GM21717 (cell line): ENCODE measurements at regions not wholly inside any gene's neighbourhood (a gene's known extent, or its start where the extent isn't known, plus 50 kb on each side); places are given as distances from the start of the nearest gene placed in this dataset.
"Not testable (repeated sequence)": the region's sequence is repeated elsewhere in the genome, so short reads cannot be mapped to it uniquely, and the experiment has no call there.

Experiments
- ATAC-seq: cut with Tn5 transposase; IDR thresholded peaks from one replicate; pipeline ENCODE4 v1.9.1; 2021; ENCODE audit warnings: mild to moderate bottlenecking, moderate library complexity; ENCODE audit not compliant: unreplicated experiment

DNA sequence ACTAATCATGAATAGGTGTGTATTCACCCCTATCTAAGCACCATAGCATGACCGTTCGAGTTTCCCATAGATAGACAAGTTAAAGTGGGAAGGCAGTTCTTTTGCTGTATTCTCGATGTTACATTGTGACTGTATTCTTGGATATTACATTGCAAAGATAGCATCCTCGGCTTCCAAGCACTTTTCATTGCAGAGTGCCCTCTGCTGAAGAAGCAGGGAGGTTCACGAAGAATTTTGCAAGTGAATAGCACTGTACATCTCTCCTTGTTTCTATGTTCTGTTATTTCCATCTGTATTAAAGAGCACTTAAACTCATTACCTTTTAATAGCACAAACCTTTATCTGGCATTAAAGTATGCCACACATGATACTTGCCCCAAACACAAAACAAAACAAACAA, 426.7 kb upstream of the ARX start:
- ATAC-seq = no peak

- no peak for ATAC-seq
Measured at GRCh38 chrX:25433307-25433706, 417.5 kb upstream of the ARX start.

DNA sequence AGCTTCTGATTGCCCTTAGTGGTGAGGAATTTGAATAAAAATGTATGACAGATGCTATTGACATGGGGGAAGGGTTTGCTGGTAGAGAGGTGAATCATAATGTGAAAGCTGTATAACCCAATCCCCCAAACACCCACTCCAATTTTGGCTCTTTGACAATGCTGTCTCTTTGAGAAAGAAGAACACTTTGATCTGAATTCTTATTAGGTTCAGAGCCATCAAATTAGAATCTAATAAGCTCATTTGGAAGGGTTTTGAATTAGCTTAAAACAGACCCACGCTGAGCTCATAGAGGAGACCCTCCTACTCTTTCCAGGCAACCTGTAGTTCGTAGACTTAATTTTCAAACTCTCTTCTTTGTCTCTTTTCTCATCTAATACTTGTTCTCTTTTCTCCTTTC, 416.6 kb upstream of the ARX start:
- no peak for ATAC-seq

- no peak for ATAC-seq
Measured at GRCh38 chrX:25427873-25428555, 412.2 kb upstream of the ARX start.

DNA sequence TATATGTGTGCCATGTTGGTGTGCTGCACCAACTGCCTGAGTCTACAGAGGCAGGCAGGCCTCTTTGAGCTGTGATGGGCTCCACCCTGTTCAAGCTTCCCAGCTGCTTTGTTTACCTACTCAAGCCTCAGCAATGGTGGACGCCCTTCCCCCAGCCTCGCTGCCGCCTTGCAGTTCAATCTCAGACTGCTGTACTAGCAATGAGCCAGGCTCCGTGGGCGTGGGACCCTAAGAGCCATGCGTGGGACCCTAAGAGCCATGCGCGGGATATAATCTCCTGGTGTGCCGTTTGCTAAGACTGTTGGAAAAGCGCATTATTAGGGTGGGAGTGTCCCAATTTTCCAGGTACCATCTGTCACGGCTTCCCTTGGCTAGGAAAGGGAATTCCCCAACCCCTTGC, 388.4 kb upstream of the ARX start:
- ATAC-seq = not testable (repeated sequence)

DNA sequence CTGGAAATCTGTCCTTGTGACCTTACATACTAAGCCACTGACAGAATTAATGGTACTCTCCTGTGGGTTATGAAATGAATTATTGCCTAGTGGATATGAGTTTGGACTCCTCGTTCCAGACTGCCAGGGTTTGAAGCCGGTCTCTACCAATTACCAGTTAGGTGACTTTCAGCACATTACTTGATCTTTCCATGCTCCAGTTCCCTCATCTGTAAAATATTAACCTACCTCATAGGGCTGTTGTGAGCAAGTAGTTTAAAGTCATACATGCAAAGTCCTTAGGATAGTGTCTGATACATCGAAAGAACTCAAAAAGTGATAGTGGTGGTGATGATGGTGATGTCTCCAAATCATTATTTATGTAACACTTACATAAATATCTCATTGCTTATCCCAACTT, 373.5 kb upstream of the ARX start:
- no peak for ATAC-seq

DNA sequence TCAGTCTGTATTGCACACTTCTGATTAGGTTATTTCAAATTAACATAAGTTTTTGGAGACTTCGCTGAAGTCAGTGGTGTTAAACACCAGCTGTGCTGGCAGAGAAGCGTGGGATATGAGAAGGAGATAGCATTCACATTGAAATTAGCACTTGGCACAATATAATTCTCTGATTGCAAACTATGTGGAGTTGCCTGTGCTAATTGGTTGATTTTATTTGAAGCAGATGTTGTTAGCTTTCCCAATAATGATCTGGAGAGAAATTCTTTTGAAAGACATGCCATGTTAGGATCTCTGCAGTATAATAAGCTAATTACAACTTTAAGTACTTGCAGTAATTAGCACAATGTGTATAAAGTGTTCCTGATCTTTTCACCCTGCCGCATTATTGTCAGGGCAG, 367.4 kb upstream of the ARX start:
- ATAC-seq = no peak

DNA sequence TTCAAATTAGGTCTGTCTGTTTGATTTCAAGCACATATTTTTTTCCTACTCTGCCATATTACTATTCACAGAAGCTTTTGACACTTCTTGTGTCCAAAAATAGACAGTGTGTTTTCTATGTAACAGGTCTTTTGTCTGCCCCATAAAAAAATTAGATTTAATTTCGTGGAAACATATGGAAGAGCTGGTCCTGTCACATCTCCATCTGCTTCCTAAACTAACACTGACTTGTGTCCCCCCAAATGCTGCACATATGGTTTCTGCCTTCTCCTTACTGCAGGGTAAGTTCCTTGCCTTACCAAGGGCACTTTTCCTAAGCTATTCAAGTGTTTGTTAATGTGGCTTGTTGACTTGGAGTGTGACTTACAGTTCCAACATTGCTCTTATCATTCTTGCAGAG, 340.7 kb upstream of the ARX start:
- ATAC-seq = no peak

- no peak for ATAC-seq
Measured at GRCh38 chrX:25344161-25344936, 328.6 kb upstream of the ARX start.

- ATAC-seq = no peak
Measured at GRCh38 chrX:25343060-25343459, 327.3 kb upstream of the ARX start.

DNA sequence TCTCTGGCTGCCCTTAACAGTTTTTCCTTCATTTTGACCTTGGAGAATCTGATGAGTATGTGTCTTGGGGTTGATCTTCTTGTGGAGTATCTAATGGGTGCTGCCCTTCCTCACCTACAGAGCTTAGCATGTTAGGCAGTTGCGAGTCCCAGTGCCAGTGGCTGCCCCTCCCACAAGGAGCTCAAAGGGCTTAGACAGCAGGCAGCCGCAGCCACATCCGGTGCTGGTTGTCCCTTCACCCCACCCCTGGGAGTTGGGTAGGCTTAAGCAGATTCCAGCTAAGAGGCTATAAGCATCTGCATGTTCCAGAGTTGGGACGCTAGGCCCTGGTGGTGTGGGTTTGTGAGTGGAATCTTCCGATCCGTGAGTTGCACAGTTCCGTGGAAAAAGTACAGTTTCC, 322.1 kb upstream of the ARX start:
- no peak for ATAC-seq

DNA sequence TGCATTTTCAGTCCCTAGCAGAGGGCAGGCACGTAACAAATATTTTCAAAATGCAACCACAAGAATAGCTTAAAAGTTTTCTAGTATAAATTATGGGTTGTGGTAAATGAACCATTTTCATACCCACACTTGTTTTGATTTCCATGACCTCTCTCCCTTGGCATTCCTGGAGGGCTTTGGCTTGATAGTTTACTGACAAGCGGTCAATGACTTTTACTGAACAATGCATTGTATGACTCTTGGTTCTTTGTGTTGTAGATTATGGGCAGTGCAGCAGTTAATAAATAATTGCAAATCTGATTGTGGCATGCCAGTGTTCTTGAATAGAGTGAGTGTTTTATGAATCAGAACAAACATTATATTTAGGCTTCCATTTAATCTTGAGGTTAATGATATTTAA, 285.2 kb upstream of the ARX start:
- no peak for ATAC-seq

- no peak for ATAC-seq
Measured at GRCh38 chrX:25296850-25297249, 281.1 kb upstream of the ARX start.

- no peak for ATAC-seq
Measured at GRCh38 chrX:25295466-25295865, 279.7 kb upstream of the ARX start.

- no peak for ATAC-seq
Measured at GRCh38 chrX:25290132-25290531, 274.4 kb upstream of the ARX start.

DNA sequence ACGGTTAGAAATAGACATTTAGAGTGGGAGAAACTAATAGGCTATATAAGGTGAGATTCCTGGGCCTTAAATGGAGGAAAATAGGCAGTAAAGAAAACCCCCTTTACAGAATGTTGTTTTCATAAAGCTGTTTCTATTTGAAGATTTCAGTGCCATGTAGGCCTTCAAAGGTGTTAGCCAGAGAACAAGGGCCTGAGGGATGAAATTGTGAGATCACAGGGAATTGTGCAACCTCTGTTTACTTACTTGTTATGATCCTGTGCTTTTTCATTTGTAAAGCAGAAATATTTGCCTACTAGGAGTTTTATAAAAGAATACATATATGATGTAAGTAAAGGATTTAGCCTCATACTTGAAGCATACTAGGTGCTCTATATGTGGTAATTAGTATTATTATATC, 272.9 kb upstream of the ARX start:
- ATAC-seq = no peak

DNA sequence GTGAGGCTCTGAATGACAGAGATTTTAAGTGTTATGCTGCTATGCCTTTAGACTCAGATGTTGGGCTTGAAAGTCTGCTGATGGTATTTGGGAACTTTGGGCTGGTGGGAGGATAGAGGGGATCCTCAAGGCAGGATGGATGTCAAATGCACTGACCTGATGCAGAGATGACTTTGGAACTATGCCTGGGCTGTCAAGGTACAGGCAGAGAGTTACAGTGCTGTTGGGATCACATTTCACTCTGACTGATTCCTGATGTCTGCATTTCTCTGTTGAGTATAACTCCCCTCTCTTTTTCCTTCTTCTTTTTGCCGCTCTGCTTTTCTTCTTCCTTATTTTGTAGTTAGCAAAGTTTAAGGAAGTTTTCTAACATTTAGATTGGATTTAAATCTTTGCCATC, 271.8 kb upstream of the ARX start:
- no peak for ATAC-seq

DNA sequence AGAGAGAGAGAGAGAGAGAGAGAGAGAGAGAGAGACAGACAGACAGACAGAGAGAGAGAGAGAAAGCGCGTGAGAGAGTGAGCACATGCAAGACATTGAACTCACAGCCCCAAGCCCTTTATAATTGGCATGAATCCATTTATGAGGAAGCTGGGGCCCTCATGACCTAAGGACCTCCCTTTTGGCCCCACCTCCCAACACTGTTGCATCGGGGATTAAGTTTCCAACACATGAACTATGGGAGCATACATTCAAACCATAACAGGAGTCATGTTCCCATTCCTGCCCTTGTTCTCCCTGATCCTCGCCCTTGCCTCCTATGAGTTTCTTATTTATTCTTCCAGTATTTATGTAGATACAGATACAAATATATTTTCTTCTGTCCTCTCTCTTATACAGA, 269.8 kb upstream of the ARX start:
- ATAC-seq = no peak

DNA sequence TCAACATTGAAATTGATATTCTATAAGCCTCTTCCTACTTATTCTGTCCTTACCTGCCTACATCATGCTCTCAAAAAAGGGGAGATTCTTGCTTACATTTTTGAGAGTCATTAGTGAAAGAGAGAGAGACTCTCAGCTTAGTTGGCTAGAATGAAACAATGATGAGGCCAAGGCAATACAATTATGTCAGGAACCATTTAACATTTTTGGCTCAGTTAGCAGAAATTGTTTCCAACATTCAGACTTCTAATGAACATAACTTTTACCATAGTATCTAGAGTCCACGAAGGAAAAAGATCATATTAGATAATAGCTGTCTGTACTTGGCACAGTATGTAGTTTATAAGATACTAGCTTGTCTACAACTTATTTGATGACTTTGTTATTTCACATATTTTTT, 263.7 kb upstream of the ARX start:
- no peak for ATAC-seq

DNA sequence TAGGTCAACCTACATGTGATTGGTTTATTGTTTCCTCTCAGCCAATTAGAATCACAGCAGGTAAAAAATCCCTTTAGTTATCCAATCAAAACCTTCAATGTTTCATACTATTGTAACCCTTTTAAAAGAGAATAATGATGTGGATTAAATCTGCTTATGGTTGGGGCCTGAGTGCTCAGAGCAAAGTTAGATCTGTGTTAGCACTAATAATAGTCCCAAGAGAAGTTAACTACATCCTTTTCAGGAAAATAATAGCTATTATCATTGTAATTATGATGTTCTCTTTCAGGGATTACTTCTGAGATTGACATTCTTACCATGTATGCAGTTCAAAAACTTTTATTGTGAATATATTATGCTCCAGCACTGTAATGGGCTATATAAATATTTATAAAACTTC, 262.6 kb upstream of the ARX start:
- ATAC-seq = no peak

GRCh38 chrX:25277574-25277973, 261.8 kb upstream of the ARX start:
- no peak for ATAC-seq

DNA sequence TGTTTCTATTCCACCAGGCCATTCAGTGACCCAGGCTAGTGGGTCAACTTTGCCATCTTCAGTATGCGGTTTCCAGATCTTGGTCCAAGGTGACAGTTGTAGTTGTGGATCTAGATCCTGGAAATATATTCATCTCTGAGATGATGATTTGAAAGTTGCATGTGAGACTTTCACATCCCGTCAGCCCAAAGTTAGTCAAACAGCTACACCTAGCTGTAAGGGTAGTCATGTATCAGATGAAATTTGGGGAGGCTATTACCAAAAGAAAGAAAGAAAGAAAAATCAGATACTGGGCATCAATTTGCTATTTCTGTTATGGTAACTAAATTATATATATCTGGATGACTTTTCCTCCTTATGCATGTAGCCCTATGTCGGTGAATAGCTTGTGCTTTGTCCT, 259.4 kb upstream of the ARX start:
- no peak for ATAC-seq

- ATAC-seq = no peak
Measured at GRCh38 chrX:25241461-25241860, 225.7 kb upstream of the ARX start.
